ENCODE measurements at regions not wholly inside any gene's neighbourhood (a gene's known extent, or its start where the extent isn't known, plus 50 kb on each side); places are given as distances from the start of the nearest gene placed in this dataset.

DNA sequence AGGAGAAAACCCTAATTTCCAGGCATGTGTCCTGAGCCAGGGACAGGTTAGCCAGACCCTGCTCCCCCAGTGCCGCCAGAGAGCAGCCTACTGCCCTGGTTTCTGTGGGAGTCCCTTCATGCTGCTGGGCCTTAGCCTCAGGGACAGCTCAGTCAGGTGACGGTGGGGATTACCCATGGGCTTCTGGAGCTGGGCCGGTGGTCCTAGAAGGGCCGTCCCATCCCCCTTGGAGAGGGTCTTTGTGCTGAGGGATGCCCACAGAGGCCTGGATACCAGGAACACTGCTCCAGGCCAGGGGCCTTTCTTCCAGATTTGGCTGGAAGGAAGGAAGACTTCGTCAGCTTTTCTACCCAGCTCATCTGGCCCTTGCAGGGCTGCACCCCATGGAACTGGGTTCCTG lies 71.4 kb upstream of the ZNF722 start:
- no peak overlapping the region for H3K4me2 ChIP-seq (ENCODE audit: low read length)
- no peak overlapping the region for H2AK5ac ChIP-seq (ENCODE audit: low read length)
- H3K27me3 ChIP-seq (ENCODE audit: insufficient read depth, low read length, poor library complexity) = no peaks in the 10 kb centered on the region
- no CpG with 5 or more reads among the region's 5 CpGs for WGBS (ENCODE audit: extremely low coverage, insufficient coverage, low lambda C conversion rate)
- H4K5ac ChIP-seq (ENCODE audit: low read length) = no peak overlapping the region
- H3K36me3 ChIP-seq (ENCODE audit: control insufficient read depth, insufficient read depth, low read length) = no peaks in the 10 kb centered on the region
- no peak overlapping the region for H3K56ac ChIP-seq (ENCODE audit: low read length)
- no peak overlapping the region for H3K23ac ChIP-seq (ENCODE audit: low read length)
- no peak overlapping the region for H2BK120ac ChIP-seq (ENCODE audit: low read depth, low read length)
- no peaks in the 10 kb centered on the region for H3K4me1 ChIP-seq (ENCODE audit: control insufficient read depth, low read depth, low read length)
- H2BK5ac ChIP-seq (ENCODE audit: low read length) = no peak overlapping the region
- no peak overlapping the region for H3K4me3 ChIP-seq (ENCODE audit: low read length)
- H3K4ac ChIP-seq (ENCODE audit: low read depth, low read length) = no peak overlapping the region
- no peaks in the 10 kb centered on the region for H3K79me2 ChIP-seq (ENCODE audit: control insufficient read depth, insufficient read depth, low read length)
- H3K79me1 ChIP-seq (ENCODE audit: low read length) = no peaks in the 10 kb centered on the region
- no peak for DNase-seq
- no peak overlapping the region for H2BK15ac ChIP-seq (replicated peaks; ENCODE audit: low read depth)
- no peak overlapping the region for H4K8ac ChIP-seq (ENCODE audit: low read depth, low read length)
- no peak overlapping the region for H3K27ac ChIP-seq (ENCODE audit: low read depth, low read length)
- no peak overlapping the region for H3K9ac ChIP-seq (ENCODE audit: low read length)
- H3K18ac ChIP-seq (ENCODE audit: low read length) = no peak overlapping the region

DNA sequence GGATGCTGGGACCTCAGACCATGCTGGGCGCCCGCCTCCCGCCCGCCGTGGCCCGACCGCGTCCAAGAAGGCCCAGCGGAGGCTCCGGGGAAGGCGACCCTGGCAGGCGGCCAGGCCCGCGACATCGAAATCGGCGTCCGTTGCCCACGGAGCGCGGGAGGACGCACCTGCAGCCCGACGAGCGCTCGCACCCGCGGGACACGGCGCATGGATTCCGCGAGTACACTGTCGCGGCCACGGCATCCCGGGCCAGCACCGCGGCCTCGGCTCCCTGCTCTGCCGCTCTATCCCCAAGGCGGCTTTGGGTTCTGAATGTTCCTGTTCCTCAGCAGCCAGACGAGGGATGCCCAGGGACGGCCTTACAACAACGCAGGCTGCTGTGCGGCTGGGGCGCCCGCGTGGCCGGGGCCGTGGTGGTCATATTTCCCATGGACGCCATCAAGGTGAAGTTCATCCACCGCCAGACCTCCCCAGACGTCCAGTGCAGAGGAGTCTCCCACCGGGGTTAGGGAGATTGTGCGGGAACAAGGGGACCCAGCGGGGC lies 67.5 kb upstream of the ZNF722 start:
- no peak for DNase-seq
- Histone ChIP-seq H3K36me3 (ENCODE audit: control insufficient read depth, insufficient read depth, low read length) (no peaks in the 10 kb centered on the region), H3K9ac (ENCODE audit: low read length) (no peak overlapping the region), H3K56ac (ENCODE audit: low read length) (no peak overlapping the region), H2BK15ac (replicated peaks; ENCODE audit: low read depth) (no peak overlapping the region), H3K4me3 (ENCODE audit: low read length) (no peak overlapping the region), H3K4ac (ENCODE audit: low read depth, low read length) (no peak overlapping the region), H4K8ac (ENCODE audit: low read depth, low read length) (no peak overlapping the region), H3K4me2 (ENCODE audit: low read length) (no peak overlapping the region), H3K27ac (ENCODE audit: low read depth, low read length) (no peak overlapping the region), H4K5ac (ENCODE audit: low read length) (no peak overlapping the region), H3K4me1 (ENCODE audit: control insufficient read depth, low read depth, low read length) (no peaks in the 10 kb centered on the region), H3K79me1 (ENCODE audit: low read length) (no peaks in the 10 kb centered on the region), H3K79me2 (ENCODE audit: control insufficient read depth, insufficient read depth, low read length) (no peaks in the 10 kb centered on the region), H2BK120ac (ENCODE audit: low read depth, low read length) (no peak overlapping the region), H3K23ac (ENCODE audit: low read length) (no peak overlapping the region), H3K18ac (ENCODE audit: low read length) (no peak overlapping the region), H2BK5ac (ENCODE audit: low read length) (no peak overlapping the region), H3K27me3 (ENCODE audit: insufficient read depth, low read length, poor library complexity) (no peaks in the 10 kb centered on the region), H2AK5ac (ENCODE audit: low read length) (no peak overlapping the region)
- no CpG with 5 or more reads among the region's 56 CpGs for WGBS (ENCODE audit: extremely low coverage, insufficient coverage, low lambda C conversion rate)

DNA sequence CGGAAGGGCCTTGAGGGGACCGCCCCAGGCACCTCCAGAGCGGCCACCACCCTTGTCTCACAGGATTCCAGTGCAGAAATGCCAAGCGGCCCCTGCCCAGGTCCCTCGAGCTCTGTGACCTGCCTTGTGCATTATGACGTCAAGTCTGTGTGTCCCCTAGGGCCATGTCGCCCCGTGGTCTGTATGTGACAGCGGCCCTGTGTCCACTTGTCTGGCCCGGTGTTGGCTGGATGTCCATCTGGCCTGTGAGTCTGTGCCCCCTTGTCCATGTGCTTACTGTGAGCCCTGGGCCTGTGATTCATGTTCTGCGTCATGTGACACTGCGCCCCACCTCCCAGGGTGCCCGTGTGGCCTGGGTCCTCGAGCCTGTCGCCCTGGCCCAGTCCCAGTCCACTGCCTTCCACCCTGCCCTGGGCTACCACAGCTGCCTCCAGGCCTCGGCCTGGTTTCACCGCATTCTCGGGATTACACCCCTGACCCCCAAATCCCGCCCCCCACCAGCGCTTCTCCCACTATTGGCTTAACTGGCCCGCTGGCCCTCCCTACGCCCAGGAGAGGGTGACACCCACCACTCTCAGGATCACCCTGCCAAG lies 66.6 kb upstream of the ZNF722 start:
- Histone ChIP-seq H3K79me2 (ENCODE audit: control insufficient read depth, insufficient read depth, low read length) (no peaks in the 10 kb centered on the region), H2AK5ac (ENCODE audit: low read length) (no peak overlapping the region), H4K8ac (ENCODE audit: low read depth, low read length) (no peak overlapping the region), H3K36me3 (ENCODE audit: control insufficient read depth, insufficient read depth, low read length) (no peaks in the 10 kb centered on the region), H3K56ac (ENCODE audit: low read length) (no peak overlapping the region), H3K18ac (ENCODE audit: low read length) (no peak overlapping the region), H3K9ac (ENCODE audit: low read length) (no peak overlapping the region), H2BK120ac (ENCODE audit: low read depth, low read length) (no peak overlapping the region), H3K27ac (ENCODE audit: low read depth, low read length) (no peak overlapping the region), H2BK5ac (ENCODE audit: low read length) (no peak overlapping the region), H3K4me1 (ENCODE audit: control insufficient read depth, low read depth, low read length) (no peaks in the 10 kb centered on the region), H3K4me3 (ENCODE audit: low read length) (no peak overlapping the region), H3K79me1 (ENCODE audit: low read length) (no peaks in the 10 kb centered on the region), H3K23ac (ENCODE audit: low read length) (no peak overlapping the region), H3K27me3 (ENCODE audit: insufficient read depth, low read length, poor library complexity) (no peaks in the 10 kb centered on the region), H4K5ac (ENCODE audit: low read length) (no peak overlapping the region), H2BK15ac (replicated peaks; ENCODE audit: low read depth) (no peak overlapping the region), H3K4me2 (ENCODE audit: low read length) (no peak overlapping the region), H3K4ac (ENCODE audit: low read depth, low read length) (no peak overlapping the region)
- WGBS (ENCODE audit: extremely low coverage, insufficient coverage, low lambda C conversion rate) = no CpG with 5 or more reads among the region's 22 CpGs
- no peak for DNase-seq
